ENCODE measurements at regions not wholly inside any gene's neighbourhood (a gene's known extent, or its start where the extent isn't known, plus 50 kb on each side); places are given as distances from the start of the nearest gene placed in this dataset.

GRCh38 chr21:7917729-7918128 is 2603.7 kb upstream of the TPTE start:
- TF ChIP-seq POLR2A (IDR thresholded peaks at IDR 0.05) (no peak), CTCF (IDR thresholded peaks at IDR 0.05) (no peak)
